GM12878 (cell line): ENCODE measurements at regions not wholly inside any gene's neighbourhood (a gene's known extent, or its start where the extent isn't known, plus 50 kb on each side); places are given as distances from the start of the nearest gene placed in this dataset.

Source experiments
- ATAC-seq: fragments of 200-7000 bp; cut with Tn5 transposase; 3 replicates; pipeline ENCODE4 v1.9.1; 2020; ENCODE audit warnings: mild to moderate bottlenecking, moderate library complexity
- BruUV-seq: library from RNA; stranded (reverse); fragments of 400-500 nt; replicated peaks from 2 replicates; lab custom pipeline; 2021; lab: Mats Ljungman, UMichigan
- CTCF ChIA-PET: fragments of 300-600 bp; sonication (Branson Sonifier 250); formaldehyde crosslinking; extraction: SDS; loops from one replicate; lab custom pipeline; 2021; ENCODE audit warnings: inconsistent platforms; lab: Yijun Ruan, JAX
- POLR2A ChIA-PET: fragments of 350-600 bp; formaldehyde crosslinking; extraction: SDS; loops from one replicate; lab custom pipeline; 2021; ENCODE audit warnings: inconsistent platforms; lab: Charles Lee
- RAD21 ChIA-PET: fragments of 300-600 bp; sonication (Branson Sonifier 250); formaldehyde crosslinking; loops from one replicate; lab custom pipeline; 2023; ENCODE audit warnings: antibody characterized with exemption; ENCODE audit not compliant: unreplicated experiment; lab: Charles Lee
- SMC1A ChIA-PET: fragments of 300-600 bp; sonication (Branson Sonifier 250); formaldehyde crosslinking; loops from one replicate; lab custom pipeline; 2023; ENCODE audit not compliant: unreplicated experiment, uncharacterized antibody; lab: Charles Lee
- DNase-seq: peaks from one replicate; pipeline ENCODE4 v3.0.0-alpha.2; 2011; ENCODE audit warnings: low read depth, low spot score
- FAIRE-seq: peaks from 3 replicates; lab custom pipeline; 2011; peaks lifted over from hg19 to GRCh38; lab: Jason Lieb, UNC
- H2AFZ ChIP-seq: 2 replicates; pipeline ENCODE4 v1.6.0; 2011; ENCODE audit warnings: low read depth, low read length, control low read depth; ENCODE audit not compliant: control insufficient read depth
- H3K27ac ChIP-seq: 2 replicates; pipeline ENCODE4 v1.5.1; 2011; ENCODE audit warnings: control low read depth; ENCODE audit not compliant: control insufficient read depth, insufficient read depth
- H3K27me3 ChIP-seq, 2 experiments: replicated peaks in 1 of 2; 2 replicates each; pipeline versions ENCODE4 v1.6.0 to v1.6.1; 2011; ENCODE audit warnings: low read length in 1 of 2; ENCODE audit not compliant: control insufficient read depth in 2 of 2, insufficient read depth in 2 of 2
- H3K36me3 ChIP-seq, 2 experiments: 2 replicates each; pipeline ENCODE4 v1.5.1; 2011; ENCODE audit warnings: low read length in 1 of 2; ENCODE audit not compliant: control insufficient read depth in 2 of 2, insufficient read depth in 2 of 2
- H3K4me1 ChIP-seq: 2 replicates; pipeline ENCODE4 v1.6.1; 2011; ENCODE audit warnings: mild to moderate bottlenecking, low read length, moderate library complexity, mixed read lengths; ENCODE audit not compliant: control insufficient read depth, insufficient read depth
- H3K4me2 ChIP-seq: 2 replicates; pipeline ENCODE4 v1.6.0; 2011; ENCODE audit warnings: control low read depth; ENCODE audit not compliant: control insufficient read depth, insufficient read depth
- H3K4me3 ChIP-seq: fragments of 200-600 bp; sonication (generic); 2 replicates; pipeline ENCODE4 v1.5.1; 2016
- H3K79me2 ChIP-seq: 2 replicates; pipeline ENCODE4 v1.6.0; 2011; ENCODE audit warnings: low read length; ENCODE audit not compliant: control insufficient read depth, insufficient read depth
- H3K9ac ChIP-seq: 2 replicates; pipeline ENCODE4 v1.8.0; 2011; ENCODE audit warnings: low read length, control low read depth, mixed read lengths; ENCODE audit not compliant: control insufficient read depth, insufficient read depth
- H3K9me3 ChIP-seq: replicated peaks from 3 replicates; pipeline ENCODE4 v1.5.1; 2011; ENCODE audit warnings: mild to moderate bottlenecking, low read length; ENCODE audit not compliant: control insufficient read depth, insufficient read depth
- H4K20me1 ChIP-seq: 2 replicates; pipeline ENCODE4 v1.6.0; 2011; ENCODE audit not compliant: control insufficient read depth, insufficient read depth
- CREB1 ChIP-seq: IDR thresholded peaks from 2 replicates; pipeline ENCODE4 v1.6.1; 2012; ENCODE audit warnings: low read depth, mild to moderate bottlenecking, inconsistent platforms
- PAX5 ChIP-seq: IDR thresholded peaks from 2 replicates; pipeline ENCODE4 v1.6.1; 2011; ENCODE audit warnings: low read depth, low read length, borderline replicate concordance
- POLR2AphosphoS2 ChIP-seq: IDR thresholded peaks from 2 replicates; pipeline ENCODE4 v1.6.1; 2011; ENCODE audit warnings: low read depth, mild to moderate bottlenecking, low read length, improper control_type of control experiment, moderate library complexity
- WGBS: methylation state at CpG from one replicate; pipeline ENCODE4 v1.1.6; 2016; ENCODE audit warnings: low lambda C conversion rate; ENCODE audit not compliant: insufficient replicate concordance, insufficient coverage; ENCODE audit errors: missing lambda C conversion rate; 5-methylcytosine and 5-hydroxymethylcytosine counted together
- in situ Hi-C: fragments of 300-500 bp; cut with MboI; formaldehyde crosslinking; loops from 9 replicates; pipeline ENCODE4 v1.14.3; 2018; ENCODE audit warnings: mixed read lengths
- intact Hi-C: fragments of 100-400 bp; cut with micrococcal nuclease; formaldehyde crosslinking; loops from one replicate; pipeline ENCODE4 v1.14.2; 2022; ENCODE audit not compliant: unreplicated experiment
- TF ChIP-seq, protein P1 (sequence below): IDR thresholded peaks from 2 replicates; pipeline ENCODE4 v1.6.1; 2012; ENCODE audit warnings: mild to moderate bottlenecking, low read depth, low read length

GRCh38 chr22:47448231-47449223, 686.1 kb downstream of the TBC1D22A start:
- Histone ChIP-seq H4K20me1 (no peaks in the 10 kb centered on the region), H3K36me3 (no peaks in the 10 kb centered on the region), H3K4me1 (no peaks in the 10 kb centered on the region), H2AFZ (no peak overlapping the region), H3K9ac (no peak overlapping the region), H3K79me2 (no peaks in the 10 kb centered on the region), H3K4me2 (no peak overlapping the region), H3K9me3 (no peaks in the 10 kb centered on the region; the same call in 1 of the 3 replicates), H3K27me3 (no peaks in the 10 kb centered on the region), H3K27ac (no peak overlapping the region), H3K4me3 (no peak overlapping the region)
- in situ Hi-C loops (no loop called here), intact Hi-C loops (no loop called here)
- TF ChIP-seq, protein P1, sequence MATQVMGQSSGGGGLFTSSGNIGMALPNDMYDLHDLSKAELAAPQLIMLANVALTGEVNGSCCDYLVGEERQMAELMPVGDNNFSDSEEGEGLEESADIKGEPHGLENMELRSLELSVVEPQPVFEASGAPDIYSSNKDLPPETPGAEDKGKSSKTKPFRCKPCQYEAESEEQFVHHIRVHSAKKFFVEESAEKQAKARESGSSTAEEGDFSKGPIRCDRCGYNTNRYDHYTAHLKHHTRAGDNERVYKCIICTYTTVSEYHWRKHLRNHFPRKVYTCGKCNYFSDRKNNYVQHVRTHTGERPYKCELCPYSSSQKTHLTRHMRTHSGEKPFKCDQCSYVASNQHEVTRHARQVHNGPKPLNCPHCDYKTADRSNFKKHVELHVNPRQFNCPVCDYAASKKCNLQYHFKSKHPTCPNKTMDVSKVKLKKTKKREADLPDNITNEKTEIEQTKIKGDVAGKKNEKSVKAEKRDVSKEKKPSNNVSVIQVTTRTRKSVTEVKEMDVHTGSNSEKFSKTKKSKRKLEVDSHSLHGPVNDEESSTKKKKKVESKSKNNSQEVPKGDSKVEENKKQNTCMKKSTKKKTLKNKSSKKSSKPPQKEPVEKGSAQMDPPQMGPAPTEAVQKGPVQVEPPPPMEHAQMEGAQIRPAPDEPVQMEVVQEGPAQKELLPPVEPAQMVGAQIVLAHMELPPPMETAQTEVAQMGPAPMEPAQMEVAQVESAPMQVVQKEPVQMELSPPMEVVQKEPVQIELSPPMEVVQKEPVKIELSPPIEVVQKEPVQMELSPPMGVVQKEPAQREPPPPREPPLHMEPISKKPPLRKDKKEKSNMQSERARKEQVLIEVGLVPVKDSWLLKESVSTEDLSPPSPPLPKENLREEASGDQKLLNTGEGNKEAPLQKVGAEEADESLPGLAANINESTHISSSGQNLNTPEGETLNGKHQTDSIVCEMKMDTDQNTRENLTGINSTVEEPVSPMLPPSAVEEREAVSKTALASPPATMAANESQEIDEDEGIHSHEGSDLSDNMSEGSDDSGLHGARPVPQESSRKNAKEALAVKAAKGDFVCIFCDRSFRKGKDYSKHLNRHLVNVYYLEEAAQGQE = no peak
- TF ChIP-seq PAX5 = no peak
- no peak for TF ChIP-seq CREB1
- TF ChIP-seq POLR2AphosphoS2 = no peak
- POLR2A ChIA-PET = no interaction called here
- SMC1A ChIA-PET = no interaction called here
- no TSS peak for BruUV-seq
- FAIRE-seq (no peak), DNase-seq (no peak), ATAC-seq (no peak)
- CTCF ChIA-PET = no interaction called here
- 25% methylated on average over 19 of the region's 19 CpGs for WGBS
- RAD21 ChIA-PET = no interaction called here
